Activated CD4-positive, CD25-positive, alpha-beta regulatory T cell treated with anti-CD3 and anti-CD28 coated beads, Interleukin-2, amount 50 U/mL, for 24 hours (primary cell): ENCODE measurements at regions not wholly inside any gene's neighbourhood (a gene's known extent, or its start where the extent isn't known, plus 50 kb on each side); places are given as distances from the start of the nearest gene placed in this dataset.
"Not testable (repeated sequence)": the region's sequence is repeated elsewhere in the genome, so short reads cannot be mapped to it uniquely, and the experiment has no call there.

Experiments
- ATAC-seq, 2 donors: fragments of 150-1000 bp; cut with Tn5 transposase; one replicate each; pipeline ENCODE4 v1.10.0; 2021; ENCODE audit warnings: mild to moderate bottlenecking in 1 of 2, moderate library complexity in 1 of 2

DNA sequence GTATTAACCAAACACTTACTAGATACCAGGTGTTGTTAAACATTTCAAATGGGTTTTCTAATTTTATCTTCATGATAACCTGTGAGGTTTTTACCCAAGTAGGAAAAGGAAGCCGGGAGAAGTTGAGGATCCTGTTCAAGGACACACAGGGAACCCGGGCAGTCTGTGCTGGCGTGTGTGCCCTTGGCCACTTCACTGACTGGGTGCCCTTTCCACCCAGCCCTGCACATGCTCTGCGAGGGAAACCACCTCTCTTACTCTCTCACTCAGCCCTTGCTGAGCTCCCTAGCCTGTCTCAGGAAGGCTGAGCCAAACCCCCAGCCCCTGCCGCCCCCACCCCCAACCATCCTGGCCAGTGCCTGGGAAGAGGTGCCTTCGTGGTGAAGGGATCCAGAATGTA, 51.8 kb downstream of the TEX44 start:
- no peak for ATAC-seq

DNA sequence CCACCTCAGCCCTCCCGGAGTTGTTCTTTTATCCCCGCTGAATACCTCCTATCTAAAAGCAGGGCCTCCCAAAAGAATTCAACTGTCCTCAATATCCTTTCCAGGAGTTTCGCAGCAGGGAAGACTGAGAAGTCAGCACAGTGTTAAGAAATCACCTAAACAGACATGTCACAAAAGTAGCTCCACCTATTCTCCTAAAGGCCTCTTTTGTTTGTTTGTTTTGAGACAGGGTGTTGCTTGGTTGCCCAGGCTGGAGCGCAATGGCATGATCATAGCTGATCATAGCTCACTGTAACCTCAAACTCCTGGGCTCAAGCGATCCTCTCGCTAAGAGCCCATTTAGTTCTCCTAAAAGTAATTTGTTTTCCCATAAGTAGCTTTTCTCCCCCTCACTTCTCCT, 53.8 kb downstream of the TEX44 start:
- no peak for ATAC-seq

DNA sequence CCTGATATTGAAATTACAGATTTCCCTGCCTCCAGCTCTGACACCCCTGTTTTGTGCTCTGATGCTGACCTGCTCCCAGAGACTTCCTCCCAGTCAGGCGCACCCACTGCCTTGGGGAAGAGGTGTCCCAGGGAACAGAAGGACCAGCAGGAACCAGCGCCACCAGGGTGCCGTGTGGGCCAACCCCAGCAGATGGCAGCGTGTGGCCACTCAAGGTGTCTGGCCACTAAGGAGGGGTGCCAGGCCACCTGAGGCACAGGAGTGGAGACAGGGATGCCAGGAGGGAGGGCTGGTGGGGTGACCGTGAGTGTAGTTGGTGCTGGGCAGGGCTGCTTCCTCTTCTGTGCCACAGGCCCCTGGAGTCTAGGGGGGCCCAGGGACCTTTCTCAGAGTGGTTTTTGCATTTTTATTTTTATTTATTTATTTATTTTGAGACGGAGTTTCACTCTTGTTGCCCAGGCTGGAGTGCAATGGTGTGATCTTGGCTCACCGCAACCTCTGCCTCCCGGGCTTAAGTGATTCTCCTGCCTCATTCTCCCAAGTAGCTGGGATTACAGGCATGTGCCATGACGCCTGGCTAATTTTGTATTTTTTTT, 56.0 kb downstream of the TEX44 start:
- ATAC-seq = peak; percentile 60 to 77

DNA sequence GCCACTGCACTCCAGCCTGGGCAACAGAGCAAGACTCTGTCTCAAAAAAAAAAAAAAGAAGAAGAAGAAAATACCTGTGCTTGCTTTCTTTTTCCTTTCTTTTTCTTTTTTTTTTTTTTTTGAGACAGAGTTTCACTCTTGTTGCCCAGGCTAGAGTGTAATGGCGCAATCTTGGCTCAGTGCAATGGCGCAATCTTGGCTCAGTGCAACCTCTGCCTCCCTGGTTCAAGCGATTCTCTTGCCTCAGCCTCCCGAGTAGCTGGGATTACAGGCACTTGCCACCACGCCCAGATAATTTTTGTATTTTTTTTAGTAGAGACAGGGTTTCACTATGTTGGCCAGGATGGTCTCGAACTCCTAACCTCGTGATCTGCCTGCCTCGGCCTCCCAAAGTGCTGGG, 56.8 kb upstream of the PTMA start:
- not testable (repeated sequence) for ATAC-seq

DNA sequence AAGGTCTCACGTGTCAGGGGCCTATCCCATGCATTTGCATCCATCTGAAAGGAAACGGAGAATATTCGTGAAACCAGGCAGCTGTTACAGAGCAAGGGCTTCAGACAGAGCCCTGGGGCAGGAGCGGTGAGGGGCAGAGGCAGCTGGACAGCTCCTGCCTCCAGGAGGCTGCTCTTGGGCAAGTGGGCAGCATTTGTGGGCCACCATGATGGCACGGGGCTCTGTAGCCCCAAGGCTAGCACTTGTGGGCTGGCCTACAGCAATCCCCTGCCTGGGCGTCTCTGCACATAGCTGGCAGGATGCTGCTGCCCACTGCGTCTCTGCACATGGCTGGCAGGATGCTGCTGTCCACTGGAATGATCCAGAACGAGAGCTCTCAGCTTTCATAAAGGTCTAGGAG, 52.8 kb upstream of the PTMA start:
- no peak for ATAC-seq

DNA sequence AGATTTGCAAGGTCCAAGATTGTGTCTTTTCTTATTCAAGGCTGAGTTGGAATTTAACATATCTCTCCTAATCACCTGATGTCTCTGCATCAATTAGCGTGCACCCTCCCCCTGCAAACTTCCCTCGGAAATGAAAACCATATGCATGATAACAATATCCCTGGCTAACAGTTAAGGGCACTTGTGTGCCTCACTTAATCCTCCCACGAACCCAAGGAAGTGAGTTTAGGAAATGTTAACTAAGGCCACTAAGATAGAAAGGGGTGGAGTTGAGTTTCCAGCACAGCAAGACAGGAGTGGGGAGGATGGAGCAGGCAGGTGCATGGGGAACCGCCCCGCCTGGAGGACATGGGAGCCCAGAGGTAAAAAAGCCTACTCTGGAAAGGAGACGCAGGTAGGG, 52.4 kb upstream of the PTMA start:
- no peak for ATAC-seq
